ENCODE measurements at regions not wholly inside any gene's neighbourhood (a gene's known extent, or its start where the extent isn't known, plus 50 kb on each side); places are given as distances from the start of the nearest gene placed in this dataset.

DNA sequence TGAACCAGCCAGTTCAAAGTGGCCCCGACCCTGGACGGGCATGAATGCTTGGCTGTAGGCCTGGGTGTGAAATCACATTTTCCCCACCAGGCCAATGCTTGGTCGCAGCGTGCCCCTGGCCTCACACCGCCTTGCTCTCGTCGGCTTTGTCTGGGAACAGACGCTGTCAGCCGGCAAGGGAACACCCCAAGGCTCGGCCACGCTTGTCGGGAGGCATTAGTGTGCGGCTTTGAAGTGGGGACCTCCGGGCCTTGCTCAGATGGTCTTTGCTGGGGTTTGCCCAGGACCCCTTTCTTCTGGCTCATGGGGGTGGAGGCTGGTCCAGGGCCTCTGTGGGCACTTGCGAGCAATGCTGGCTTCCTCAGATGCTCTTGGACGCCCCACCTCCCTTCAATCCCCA lies 79.1 kb downstream of the INHBB start:
- no peak for DNase-seq (ENCODE audit: low read depth)

DNA sequence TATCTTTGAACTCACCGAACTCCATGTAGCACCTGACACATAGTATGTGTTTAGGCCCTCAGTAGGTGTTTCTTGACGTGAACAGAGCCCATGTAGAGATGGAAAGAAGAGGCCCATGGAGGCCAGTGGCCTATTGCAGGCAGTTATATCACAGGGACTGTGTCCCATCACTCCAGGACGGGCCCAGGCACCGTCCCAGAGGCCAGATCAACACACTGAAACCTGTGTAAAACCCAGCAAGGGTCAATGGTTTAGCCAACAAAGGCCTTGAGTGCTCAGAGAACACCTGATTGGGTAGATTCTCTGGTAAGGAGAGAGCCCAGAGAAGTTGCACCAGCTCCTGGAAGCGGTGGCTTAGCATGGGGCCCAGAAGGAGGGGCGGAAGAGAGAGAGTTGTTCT lies 82.8 kb downstream of the INHBB start:
- DNase-seq (ENCODE audit: low read depth): no peak

DNA sequence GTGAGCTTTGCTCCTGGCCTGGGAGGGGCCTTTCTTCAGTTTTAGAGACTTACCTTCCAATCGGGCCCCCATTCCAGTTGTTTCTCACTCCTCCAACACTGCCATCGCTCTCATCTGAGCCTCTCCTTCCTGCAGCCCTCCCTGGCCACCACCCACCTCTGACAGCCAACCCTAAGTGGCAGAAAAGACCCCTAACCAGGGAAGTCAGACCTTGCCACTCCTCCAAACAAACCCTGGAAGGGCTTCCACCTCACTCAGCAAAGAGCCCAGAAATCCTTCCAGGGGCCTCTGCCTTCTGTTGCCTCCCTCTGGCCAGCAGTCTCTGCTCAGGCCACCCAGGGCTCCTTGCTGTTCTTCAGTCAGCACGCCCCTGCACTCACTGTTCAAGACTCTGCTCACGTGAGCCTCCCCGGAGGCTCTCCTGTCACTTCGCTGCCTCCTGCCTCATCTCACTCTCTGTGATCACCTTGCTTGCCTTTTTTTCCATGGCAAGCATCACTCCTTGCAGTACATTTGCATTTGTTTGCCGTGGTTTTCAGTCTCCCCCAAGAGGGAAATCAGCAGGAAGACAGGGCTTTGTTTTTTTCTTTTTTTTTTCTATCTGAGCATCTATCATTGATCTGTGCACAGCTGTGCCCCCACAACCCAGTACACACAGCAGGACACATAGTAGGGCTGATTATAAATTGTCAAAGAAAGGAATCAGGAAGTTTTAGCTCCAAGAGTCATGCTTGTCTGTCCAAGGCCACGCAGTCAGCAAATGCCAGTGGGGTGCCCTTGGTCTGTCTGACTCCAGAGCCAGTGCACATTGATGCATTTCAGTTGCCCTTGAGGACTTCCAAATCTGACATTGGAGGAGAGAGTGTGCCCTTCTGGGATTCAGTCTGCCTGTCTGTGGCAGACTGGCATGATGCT lies 83.9 kb downstream of the INHBB start:
- no peak for DNase-seq (ENCODE audit: low read depth)

DNA sequence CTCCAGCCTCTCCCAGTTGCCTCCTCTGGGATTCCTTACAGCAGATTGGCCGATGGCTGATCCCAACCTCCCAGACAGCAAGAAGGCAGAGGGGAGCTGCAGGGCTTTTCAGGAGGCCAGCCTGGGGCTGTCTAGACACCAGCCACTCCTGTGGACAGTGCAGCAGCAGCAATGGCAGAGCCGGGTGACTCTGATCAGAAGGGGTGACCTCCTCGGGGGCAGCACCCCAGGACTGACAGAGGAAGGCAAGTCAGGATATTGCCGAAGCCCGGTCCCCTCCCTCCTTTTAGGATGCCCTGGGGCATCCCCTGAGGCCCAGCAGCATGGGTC lies 84.5 kb downstream of the INHBB start:
- no peak for DNase-seq (ENCODE audit: low read depth)

DNA sequence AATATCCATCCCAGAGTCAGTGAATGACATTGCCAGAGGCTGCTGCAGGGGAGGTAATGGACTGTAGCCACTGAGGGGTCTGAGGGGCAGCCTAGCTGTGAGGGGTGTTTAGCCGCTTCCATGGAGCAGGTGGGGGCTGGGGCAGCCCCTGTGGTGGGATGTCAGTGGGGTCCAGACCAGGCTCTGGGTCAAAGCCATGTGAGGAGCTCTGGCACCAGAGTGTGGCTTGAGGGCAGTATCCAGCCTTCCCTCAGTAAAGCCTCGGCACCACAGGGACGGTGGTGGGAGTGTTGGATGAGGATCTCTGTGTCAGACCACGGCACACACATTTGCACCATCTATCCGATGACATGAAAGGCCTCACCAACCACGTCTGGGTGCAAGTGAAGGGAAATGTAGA lies 85.0 kb downstream of the INHBB start:
- DNase-seq (ENCODE audit: low read depth): no peak

DNA sequence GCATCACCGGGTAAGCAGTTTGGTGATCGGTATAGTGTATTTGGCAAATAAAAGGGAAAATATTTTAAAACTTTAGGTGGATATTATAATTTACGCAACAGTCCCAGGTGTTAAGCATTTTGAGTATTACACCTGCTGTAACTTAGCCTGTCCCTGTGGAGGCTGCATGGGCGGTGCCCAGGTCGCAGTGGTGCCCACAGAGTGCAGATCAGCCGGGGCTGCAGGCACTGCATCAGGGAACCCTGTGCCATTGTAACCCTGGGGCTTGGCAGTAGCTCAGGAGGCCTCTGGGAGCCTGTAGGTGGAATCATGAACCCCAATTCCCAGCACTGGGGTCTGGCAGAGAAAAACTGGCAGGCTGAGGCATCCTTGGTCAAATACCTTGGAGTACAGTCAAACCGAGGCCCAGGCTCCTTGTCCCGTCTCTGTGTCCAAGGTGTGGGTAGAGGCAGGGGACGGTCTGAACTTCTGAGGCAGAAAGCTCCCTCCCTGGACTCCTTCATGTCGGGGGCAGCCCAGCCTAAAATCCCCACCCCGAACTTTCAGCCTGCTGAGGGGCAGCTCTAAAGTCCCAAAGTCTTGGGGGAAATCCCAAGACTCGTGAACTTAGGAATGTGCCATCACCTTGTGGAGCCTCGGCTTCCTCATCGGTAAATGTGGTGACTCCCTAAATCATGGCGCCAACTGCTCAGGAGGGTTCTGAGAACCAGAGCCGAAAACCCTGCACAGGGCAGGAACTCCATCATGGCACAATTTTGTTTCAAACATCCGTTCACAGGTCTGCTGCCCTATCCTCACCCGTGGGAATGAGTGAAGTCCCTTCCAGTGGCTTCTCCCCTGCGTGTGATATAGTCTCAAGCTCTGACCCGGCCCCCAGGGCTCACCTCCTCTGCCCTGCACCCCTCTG lies 85.7 kb downstream of the INHBB start:
- no peak for DNase-seq (ENCODE audit: low read depth)

DNA sequence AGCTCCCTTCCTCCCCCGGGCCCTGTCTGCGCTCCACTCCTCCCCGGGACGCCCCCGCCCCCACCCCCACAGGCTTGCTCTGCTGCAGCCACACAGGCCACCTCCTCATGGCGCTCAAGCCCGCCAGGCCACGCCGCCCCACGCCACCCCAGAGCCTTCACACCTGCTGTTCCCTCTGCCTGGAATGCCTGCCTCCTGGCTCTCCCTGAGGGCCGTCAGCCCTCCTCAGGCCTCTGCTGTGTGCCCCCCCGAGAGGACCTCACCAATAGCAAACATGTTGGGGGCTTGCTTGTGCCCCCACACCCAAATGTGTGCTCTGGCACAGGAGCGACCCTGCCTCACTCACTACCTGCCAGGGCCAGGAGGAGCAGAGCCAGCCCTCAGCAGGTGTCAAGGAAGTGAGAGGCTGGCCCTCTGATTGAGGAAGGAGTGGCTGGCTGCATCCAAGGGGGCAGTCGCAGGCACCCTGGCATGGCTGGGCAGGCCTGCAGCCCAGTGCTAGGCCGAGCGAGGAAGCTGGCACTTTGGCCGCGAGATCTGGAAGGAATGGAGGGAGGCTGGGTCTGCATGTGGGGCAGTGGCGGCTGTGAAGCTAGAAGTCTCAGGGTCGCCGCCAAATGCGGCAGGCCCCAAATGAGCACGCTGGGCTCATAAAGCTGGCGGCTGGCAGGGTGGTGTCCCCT lies 86.5 kb downstream of the INHBB start:
- no peak for DNase-seq (ENCODE audit: low read depth)

DNA sequence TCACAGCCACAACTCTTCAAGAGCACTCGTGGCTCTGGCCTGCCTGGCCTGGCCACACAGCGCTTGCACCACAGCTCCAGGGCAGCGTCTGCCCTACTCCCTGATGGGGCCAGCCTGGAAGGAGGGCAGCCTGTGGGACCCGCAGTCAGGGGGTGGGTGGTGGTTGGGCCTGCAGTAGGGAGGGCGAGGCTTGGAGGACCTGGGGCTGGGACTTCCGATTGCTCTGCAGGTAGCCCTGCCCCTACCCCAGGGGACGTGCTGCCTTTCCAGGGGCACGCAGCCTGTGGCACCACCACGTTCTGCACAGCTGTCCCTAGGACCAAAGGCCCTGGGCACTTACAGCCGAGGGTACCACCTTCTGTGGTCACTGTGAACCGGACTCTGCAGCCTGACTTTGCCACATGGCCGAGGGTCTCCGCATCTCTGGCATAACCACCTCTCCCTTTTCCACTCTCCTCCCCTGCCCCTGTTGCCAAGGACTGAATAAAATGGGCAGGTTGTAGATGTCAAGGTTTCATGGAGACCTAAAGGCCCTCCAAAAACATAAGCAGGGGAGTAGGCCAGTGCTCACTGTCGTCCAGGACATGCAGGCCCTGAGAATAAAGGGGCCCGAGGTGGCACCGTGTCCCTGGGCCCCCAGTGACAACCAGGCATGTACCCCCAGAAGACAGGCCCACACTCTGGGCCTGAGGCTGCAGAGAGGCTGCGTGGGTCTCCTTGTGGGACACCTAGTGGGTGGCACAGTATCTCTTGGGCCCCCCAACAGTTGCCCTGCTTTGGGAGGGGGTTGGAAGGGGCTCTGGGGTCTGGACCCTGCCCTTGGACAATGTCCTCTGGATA lies 87.3 kb downstream of the INHBB start:
- no peak for DNase-seq (ENCODE audit: low read depth)

DNA sequence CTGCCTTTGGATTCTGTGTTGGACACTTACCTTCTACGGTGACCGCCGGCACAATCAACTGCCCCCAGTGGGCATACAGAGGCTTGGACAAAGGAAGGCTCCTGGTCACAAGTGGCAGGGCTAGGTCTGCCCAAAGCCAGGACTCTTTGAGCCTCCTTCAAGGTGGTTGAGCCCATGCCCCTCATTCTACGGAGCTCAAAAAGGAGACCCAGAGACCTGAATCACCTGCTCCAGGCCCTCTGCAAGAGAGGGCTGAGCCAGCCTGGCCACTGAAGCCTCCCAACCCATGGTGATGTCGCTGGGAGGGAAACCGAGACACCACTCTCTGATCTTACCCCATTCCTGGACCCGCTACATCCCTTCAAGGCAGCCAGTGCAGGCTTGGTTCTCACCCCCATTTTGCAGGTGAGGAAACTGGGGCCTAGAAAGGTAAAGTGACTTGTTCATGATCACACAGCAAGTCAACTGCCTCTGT lies 87.9 kb downstream of the INHBB start:
- DNase-seq (ENCODE audit: low read depth): no peak

DNA sequence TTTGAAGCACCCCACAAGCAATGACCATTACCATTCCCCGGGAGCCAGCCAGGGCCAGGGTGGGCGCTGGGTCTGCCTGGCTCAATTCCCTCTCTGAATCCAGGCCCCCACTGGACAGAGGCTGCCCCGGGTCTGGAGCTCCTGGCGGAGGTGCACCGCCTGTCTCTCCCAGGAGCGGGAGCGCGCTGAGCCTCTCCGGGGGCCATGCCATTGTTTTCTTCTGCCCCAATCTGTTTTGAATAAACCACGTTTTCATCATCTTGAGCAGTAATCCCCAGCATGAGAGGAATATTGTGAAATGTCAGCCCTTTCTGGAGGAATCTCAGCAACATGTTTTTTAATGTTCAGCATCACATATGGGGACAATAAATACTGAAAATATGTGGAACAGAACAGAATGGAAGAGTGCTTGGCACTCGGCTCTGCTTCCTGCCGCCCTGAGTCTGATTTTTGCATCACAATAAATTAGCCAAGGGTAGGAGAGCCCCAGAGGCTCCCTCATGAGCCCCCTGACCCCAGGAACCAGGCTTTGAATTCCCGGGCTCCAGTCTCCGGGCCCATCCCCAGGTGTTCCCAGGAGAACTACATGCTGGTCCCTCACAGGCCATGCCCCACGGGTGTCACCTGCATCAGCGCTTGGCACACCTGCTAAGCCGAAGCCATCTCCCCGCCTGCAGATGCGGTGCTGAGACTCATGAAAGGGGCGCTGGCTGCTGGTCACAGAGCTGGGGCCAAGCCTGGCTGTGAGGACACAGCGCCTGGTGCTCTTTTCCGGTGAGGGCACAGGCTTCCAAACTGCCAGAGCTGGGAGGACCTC lies 88.8 kb downstream of the INHBB start:
- DNase-seq (ENCODE audit: low read depth): no peak

DNA sequence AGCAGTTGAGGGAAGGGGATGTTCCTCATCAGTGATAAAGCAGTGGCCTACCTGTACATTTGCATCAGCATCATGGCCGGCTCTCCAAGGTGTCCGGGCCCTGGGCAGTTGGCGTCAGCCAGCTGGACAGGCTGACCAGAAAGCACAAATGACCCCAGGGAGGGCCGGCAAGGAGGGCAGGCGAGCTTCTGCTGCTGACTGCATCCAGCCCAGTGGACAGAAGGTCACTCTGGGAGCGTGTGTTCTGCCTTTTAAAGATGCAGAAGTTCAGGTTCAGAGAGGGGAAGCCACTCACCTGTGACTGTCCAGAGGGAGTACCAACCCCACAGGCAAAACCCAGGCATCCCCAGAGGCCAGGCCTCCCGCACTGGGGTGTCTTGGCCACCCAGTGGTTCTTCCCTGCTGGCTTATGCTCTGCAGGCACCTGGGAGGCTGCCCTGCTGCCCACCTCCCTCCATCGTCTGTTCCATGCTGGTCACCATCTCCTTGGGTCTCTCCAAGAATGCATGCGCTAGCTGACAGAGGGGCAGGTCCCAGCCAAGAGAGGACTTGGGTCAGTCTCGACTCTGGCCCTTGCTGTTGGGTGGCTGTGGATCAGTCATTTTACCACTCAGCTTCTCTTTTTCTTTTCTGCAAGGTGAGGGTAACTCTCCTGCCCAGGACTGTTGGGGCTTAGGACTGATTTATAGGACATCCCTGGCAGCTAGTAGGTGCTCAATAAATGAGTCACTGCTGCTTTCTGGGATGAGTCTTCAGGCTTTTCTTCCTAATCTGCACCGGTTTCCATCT lies 89.9 kb downstream of the INHBB start:
- no peak for DNase-seq (ENCODE audit: low read depth)

DNA sequence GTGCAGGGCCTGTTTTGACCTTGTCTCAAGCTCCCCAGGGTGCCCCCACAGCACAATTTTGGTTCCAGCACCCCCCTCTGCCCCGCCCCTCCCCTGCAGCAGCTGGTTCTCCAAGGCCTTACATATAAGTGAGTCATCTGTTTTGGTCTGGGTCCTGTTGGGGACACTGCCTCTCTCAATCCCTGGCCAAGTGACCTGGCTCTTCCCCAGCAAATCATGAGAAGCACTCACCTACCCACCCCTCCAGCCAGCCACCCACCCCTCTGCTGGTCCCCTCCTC lies 90.5 kb downstream of the INHBB start:
- DNase-seq (ENCODE audit: low read depth): no peak

DNA sequence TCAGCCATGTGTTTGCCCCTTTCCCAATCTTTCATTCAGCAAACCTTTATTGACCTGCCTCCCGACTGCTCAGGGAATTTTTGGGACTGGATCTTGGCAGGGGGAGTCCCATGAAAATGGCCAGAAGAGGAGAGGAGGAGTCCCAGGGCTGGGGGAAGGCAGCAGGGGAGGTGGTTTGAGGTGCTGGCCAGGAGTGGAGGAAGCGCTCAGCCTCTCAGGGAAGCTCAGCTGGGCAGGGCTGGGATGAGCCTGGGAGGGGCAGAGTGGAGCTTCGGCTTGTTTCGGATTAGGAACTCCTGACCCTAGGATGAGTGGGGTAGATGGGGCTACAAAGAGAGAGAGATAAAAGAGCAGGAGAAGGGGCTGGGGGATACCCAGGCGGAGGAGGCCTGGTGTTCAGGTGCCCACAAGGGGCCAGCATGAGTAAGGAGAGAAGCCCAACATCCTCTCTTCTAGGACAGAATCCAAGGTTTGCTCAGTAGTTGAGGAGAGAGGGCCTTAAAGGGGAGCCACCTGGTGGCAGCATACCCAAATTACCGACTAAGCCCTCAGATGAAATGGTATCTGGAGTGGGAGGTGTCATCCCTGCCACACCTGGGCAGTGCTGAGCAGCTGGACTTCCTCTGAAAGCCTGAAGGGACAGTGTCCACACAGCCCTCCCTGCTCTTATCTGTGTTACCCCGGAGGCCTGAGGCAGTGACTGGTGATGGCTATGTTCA lies 91.1 kb downstream of the INHBB start:
- peak; percentile 27 for DNase-seq (ENCODE audit: low read depth)

DNA sequence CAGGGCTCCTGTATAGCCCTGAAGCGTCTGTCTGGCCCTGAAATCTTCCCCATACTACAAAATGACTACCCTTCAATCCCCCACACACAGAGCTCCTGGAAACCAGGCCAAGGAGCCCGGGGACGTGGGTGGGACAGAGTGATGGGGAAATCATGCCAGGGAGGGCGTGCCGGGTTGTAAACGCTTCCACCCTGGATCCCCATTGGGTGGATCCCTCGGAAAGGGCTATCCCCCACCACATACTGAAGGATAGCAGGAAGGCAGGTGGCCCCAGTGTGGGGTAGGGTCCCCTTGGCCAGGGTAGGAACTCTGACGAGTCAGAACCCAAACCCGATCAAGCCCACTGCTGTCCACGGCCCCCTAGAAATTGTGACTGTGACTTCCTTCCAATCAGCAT lies 91.7 kb downstream of the INHBB start:
- no peak for DNase-seq (ENCODE audit: low read depth)

DNA sequence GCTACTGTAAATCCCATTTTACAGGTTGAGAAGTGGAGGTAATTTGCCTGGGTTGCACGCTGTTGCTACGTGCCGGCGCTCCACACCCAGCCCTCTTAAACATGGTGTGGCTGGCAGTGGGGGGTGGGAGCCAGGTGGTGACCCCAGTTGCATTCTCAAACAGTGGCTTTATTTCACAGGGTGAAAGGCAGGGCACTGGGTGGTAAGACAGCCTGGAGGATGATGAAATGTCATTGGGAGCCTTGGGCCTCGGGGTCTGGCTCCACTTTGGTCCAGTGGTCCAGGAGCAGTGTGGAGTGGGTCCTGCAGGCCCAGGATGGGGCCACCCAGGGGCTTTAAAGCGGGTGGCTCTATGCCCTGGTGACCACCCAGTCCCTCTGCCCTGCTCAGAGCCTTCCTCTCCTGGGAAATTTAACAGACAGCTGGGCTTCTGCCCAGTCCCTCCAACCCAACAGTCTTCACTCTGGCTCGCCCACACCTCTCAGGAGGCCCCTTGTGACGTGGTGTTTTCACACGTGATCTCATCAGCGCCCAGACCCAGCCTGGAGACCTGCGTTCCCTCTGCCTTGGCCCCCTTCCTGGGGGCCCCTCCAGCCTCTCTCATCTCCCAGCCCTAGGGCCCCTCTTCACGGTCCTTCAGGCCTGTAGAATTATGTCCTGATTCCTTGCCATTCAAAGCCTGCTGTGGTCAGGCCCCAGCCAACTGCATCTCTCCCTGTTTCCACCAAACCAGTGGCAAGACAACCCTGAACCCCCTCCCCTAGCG lies 92.5 kb downstream of the INHBB start:
- DNase-seq (ENCODE audit: low read depth): no peak

DNA sequence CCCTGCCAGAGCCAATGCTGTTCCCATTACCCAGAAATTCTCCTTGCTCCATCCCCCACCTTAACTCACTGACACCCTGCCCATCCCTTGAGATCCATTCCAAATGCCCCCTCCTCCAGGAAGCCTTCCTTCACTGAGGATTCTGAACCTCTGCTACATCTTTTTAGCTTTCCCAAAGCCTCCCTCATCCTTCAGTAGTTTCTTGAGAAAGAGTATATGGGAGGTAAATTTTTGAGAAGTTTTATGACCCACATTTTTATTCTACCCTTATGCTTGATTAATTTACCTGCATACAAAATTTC lies 93.1 kb downstream of the INHBB start:
- no peak for DNase-seq (ENCODE audit: low read depth)

DNA sequence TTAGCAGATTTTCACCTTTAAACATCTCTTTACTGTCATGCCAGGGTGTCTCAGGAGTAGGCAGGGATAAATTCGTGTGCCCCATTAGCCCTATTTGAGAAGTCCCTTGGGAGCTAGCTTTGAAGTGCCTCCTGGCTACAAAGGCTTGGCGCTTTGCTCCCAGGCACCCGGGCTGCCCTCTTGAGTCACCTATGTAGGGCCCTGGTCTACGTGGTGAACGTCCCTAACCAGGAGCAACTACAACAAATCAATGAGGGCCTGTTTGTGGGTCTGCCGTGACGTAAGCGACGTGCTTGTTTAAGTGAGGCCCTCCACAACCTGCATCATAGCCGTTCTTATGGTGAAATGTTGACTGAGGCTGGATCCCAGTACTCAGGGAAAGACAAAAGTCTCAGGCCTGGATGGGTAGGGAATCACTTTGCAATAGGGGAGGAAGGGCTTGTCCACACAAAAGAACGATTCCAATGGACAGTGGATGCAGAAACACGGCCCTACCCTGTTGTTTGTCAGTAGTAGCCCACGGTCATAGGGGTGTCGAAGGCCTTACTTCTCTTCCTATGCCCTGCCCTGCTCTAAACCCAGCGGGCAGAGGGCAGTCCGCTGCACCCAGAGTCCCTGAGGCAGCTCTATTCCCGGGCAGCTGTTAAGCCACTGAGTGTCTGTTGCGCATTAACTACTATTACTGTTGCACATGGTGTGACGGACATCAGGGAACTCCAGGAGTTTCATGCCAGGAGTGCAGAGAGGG lies 93.9 kb downstream of the INHBB start:
- DNase-seq (ENCODE audit: low read depth): no peak
